GM12872 (cell line): ENCODE measurements at regions not wholly inside any gene's neighbourhood (a gene's known extent, or its start where the extent isn't known, plus 50 kb on each side); places are given as distances from the start of the nearest gene placed in this dataset.

ENCODE experiments used
- TF ChIP-seq, protein P1 (sequence below): IDR thresholded peaks from 3 replicates; pipeline ENCODE4 v1.5.1; 2011; ENCODE audit warnings: low read depth, mild to moderate bottlenecking, low read length, moderate library complexity; ENCODE audit not compliant: insufficient read depth

DNA sequence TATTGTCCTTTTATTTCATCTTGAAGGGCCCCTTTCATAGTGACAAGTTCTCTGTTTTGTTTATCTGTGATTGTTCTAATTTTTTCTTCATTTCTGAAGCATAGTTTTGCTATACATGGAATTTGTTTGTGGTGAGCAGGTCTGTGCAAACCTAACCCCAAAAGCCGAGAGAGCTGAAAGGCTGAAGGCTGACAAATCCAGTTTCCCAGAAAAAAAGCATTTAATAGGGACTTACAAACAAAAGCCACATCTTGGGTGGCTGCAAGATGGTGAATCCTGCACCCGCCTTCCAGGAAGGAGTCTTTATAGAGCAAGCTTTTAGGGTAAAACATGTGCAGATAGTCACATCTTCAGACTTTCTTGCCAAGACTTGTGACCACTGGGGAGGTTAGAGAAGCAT is 473.4 kb upstream of the TRIB2 start:
- TF ChIP-seq, protein P1, sequence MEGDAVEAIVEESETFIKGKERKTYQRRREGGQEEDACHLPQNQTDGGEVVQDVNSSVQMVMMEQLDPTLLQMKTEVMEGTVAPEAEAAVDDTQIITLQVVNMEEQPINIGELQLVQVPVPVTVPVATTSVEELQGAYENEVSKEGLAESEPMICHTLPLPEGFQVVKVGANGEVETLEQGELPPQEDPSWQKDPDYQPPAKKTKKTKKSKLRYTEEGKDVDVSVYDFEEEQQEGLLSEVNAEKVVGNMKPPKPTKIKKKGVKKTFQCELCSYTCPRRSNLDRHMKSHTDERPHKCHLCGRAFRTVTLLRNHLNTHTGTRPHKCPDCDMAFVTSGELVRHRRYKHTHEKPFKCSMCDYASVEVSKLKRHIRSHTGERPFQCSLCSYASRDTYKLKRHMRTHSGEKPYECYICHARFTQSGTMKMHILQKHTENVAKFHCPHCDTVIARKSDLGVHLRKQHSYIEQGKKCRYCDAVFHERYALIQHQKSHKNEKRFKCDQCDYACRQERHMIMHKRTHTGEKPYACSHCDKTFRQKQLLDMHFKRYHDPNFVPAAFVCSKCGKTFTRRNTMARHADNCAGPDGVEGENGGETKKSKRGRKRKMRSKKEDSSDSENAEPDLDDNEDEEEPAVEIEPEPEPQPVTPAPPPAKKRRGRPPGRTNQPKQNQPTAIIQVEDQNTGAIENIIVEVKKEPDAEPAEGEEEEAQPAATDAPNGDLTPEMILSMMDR = no peak

DNA sequence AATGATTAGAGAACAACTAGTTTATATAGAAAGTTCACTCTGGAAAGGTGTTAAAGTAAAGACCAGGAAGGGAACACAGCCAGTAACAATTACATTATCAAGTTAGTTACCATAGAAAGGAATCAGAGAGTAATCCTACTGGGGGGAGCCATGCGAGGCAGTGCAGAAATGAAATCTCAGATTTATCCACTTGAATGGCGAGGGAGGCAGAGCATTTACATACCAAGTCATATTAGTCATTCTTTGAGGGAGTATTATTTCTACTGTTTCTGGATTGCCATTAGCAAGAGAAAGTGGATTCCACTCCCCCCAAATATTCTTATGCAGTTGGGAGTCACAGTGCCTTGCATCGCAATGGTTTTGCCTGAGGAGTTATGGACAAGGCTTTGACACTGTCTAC is 472.7 kb upstream of the TRIB2 start:
- TF ChIP-seq, protein P1 = no peak

GRCh38 chr2:12251121-12251520 is 465.6 kb upstream of the TRIB2 start:
- TF ChIP-seq, protein P1 = no peak

GRCh38 chr2:12251749-12252148 is 465.0 kb upstream of the TRIB2 start:
- TF ChIP-seq, protein P1 = no peak

DNA sequence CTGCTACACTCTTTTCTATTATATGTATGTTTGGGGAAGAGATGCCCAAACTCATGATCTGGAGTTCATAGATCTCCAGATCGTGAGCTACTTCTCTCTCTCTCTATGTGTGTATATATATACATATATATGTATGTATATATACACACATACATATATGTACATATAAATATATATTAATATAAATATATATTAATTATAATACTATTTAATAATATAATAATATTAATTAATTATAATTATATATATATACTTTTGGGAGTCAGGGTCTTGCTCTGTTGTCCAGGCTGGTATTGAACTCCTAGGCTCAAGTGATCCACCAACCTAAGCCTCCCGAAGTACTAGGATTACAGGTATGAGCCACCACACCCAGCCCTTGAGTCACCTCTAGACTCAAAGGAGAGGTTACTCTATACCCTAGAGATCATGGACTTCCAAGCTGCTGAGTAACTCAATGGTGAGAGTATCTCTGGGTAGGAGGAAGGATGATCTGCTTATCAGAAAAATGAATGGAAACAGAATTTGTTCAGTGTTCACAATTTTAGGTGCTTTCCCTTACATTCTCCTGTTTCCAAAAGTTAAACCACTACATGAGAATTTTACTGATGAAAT is 463.5 kb upstream of the TRIB2 start:
- TF ChIP-seq, protein P1 = no peak

DNA sequence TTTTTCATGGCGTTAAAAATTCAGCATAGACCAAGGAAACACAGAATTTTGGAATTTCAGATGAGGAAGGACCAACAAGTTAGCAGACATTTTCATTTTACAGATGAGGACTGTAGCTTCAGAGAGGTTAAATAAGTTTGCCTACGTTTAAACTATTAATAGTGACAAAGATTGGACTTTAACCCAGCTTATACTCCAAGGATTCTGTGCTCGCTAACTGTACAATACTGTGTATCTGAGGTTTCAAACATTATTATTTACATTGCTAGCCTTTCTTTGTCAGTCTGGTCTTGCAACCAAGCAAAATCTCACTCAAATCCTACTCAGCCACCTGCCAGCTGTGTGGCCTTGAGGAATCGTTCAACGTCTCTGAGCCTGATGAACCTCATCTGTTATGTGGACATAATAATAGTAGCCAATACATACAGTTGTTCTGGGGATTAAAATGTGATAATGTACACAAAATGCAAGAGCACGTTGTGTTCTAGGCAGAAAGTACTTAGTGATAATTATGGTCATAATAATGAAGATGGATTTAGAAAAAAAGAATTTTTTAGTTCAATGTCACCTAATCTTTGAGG is 462.4 kb upstream of the TRIB2 start:
- TF ChIP-seq, protein P1 = no peak

DNA sequence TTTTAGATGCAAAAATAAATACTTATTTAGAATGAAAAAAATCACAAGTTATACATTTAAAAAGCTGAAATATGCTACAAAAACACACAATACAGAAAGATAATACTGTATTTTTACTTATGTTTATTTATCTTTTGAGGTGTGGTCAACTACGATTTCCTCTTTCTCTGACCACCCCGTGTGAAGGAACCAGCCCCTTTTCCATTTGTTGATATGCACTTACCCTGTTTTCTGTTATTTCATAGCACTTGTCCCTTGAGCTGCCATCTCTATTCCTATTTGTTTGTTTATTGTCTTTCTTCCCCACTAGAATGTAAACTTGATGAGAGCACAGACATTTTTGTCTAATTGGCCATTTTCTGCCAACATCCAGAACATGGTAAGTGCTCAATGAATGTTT is 460.5 kb upstream of the TRIB2 start:
- TF ChIP-seq, protein P1 = no peak
